PC-3 (cell line): ENCODE measurements at regions not wholly inside any gene's neighbourhood (a gene's known extent, or its start where the extent isn't known, plus 50 kb on each side); places are given as distances from the start of the nearest gene placed in this dataset.

Experiments used
- CTCF ChIP-seq: fragments of 300-600 bp; sonication (generic); conservative IDR thresholded peaks from 2 replicates; pipeline ENCODE4 v1.5.1; 2017; ENCODE audit warnings: antibody characterized with exemption, low read depth, mild to moderate bottlenecking, low read length
- EZH2 ChIP-seq: fragments of 300-600 bp; sonication (generic); IDR thresholded peaks from one replicate; pipeline ENCODE4 v1.6.1; 2017; ENCODE audit warnings: antibody characterized with exemption, mild to moderate bottlenecking, low read length; ENCODE audit not compliant: unreplicated experiment

DNA sequence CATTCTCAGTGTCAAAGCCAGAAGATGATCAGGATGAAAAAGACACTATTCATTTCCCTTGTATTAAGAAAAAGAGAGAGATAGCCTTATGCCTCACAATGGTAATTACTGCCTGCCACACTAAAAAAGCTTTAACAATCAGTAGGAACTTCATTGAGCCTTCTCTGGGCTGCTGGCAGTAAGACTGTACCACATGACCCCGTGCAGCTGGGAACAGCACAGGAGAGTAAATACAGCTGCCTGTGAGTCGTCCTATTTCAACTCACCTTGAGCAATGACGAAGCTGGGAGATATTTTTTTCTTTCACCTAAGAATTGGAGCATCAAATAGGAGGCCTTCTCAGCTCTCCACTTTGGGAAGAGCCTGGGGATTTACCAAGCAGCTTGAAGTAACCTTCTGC, 316.3 kb downstream of the GABRB2 start:
- TF ChIP-seq CTCF (no peak), EZH2 (no peak)
